SK-N-SH (cell line): ENCODE measurements at regions not wholly inside any gene's neighbourhood (a gene's known extent, or its start where the extent isn't known, plus 50 kb on each side); places are given as distances from the start of the nearest gene placed in this dataset.

Experiments used
- CTCF ChIA-PET: fragments of 300-600, 350-600 bp; formaldehyde crosslinking; extraction: SDS; loops from one replicate; lab custom pipeline; 2021; lab: Yijun Ruan, JAX
- POLR2A ChIA-PET: fragments of 350-600 bp; sonication (Branson Sonifier 250); formaldehyde crosslinking; extraction: SDS; loops from one replicate; lab custom pipeline; 2020; ENCODE audit warnings: antibody characterized with exemption, inconsistent platforms; lab: Yijun Ruan, JAX
- DNase-seq: peaks from one replicate; pipeline ENCODE4 v3.0.0; 2012
- H2AFZ ChIP-seq: fragments of 200-600 bp; sonication (generic); 2 replicates; pipeline ENCODE4 v1.8.1; 2016; ENCODE audit warnings: antibody characterized with exemption, mild to moderate bottlenecking, low read depth
- H3F3A ChIP-seq: fragments of 200-600 bp; sonication (generic); replicated peaks from 2 replicates; pipeline ENCODE3; 2016; ENCODE audit warnings: antibody characterized with exemption, mild to moderate bottlenecking; ENCODE audit not compliant: insufficient read depth
- H3K27ac ChIP-seq, 2 experiments: fragments of 200-500 bp in 1 of 2; fragments of 200-600 bp in 1 of 2; sonication (Bioruptor generic) in 1 of 2; sonication (generic), shearing (Covaris generic) in 1 of 2; 2 replicates each; pipeline versions ENCODE4 v1.5.1 to v1.6.1; 2014 to 2016; ENCODE audit warnings: low read depth in 2 of 2, inconsistent platforms in 1 of 2, low read length in 1 of 2, mild to moderate bottlenecking in 1 of 2, mixed read lengths in 1 of 2
- H3K27me3 ChIP-seq: fragments of 200-600 bp; sonication (generic), shearing (Covaris generic); 2 replicates; pipeline ENCODE4 v1.6.1; 2016; ENCODE audit warnings: mixed run types; ENCODE audit not compliant: insufficient read depth
- H3K36me3 ChIP-seq, 2 experiments: fragments of 200-500 bp in 1 of 2; fragments of 200-600 bp in 1 of 2; sonication (Bioruptor generic) in 1 of 2; sonication (generic) in 1 of 2; replicated peaks in 1 of 2; 2 replicates each; pipeline versions ENCODE3 to v1.5.1; 2014 to 2016; ENCODE audit warnings: low read length in 1 of 2, mild to moderate bottlenecking in 1 of 2; ENCODE audit not compliant: insufficient read depth in 2 of 2, control insufficient read depth in 1 of 2
- H3K4me1 ChIP-seq, 2 experiments: fragments of 200-500 bp in 1 of 2; fragments of 200-600 bp in 1 of 2; sonication (Bioruptor generic) in 1 of 2; sonication (generic), shearing (Covaris generic) in 1 of 2; 2 replicates each; pipeline versions ENCODE4 v1.5.1 to v1.6.1; 2014 to 2016; ENCODE audit warnings: low read depth in 1 of 2, low read length in 1 of 2, mixed run types in 1 of 2; ENCODE audit not compliant: insufficient read depth in 2 of 2, control insufficient read depth in 1 of 2
- H3K4me2 ChIP-seq: fragments of 200-600 bp; sonication (generic), shearing (Covaris generic); 2 replicates; pipeline ENCODE4 v1.6.1; 2017; ENCODE audit warnings: mixed run types
- H3K4me3 ChIP-seq, 2 experiments: fragments of 200-500 bp in 1 of 2; fragments of 200-600 bp in 1 of 2; sonication (Bioruptor generic) in 1 of 2; sonication (generic), shearing (Covaris generic) in 1 of 2; 2 replicates each; pipeline versions ENCODE4 v1.5.1 to v1.8.1; 2014 to 2016; ENCODE audit warnings: low read depth in 2 of 2, inconsistent platforms in 1 of 2, low read length in 1 of 2, mild to moderate bottlenecking in 1 of 2, mixed read lengths in 1 of 2, moderate library complexity in 1 of 2
- H3K79me2 ChIP-seq: fragments of 200-600 bp; sonication (generic); 2 replicates; pipeline ENCODE4 v1.8.1; 2017; ENCODE audit warnings: mild to moderate bottlenecking; ENCODE audit not compliant: insufficient read depth
- H3K9ac ChIP-seq: fragments of 200-600 bp; sonication (generic); 2 replicates; pipeline ENCODE4 v1.6.1; 2017; ENCODE audit warnings: mixed run types
- H3K9me2 ChIP-seq: fragments of 200-600 bp; sonication (generic); 2 replicates; pipeline ENCODE4 v1.6.1; 2017; ENCODE audit warnings: mixed run types
- H3K9me3 ChIP-seq: fragments of 200-600 bp; sonication (generic); 2 replicates; pipeline ENCODE4 v1.6.1; 2017; ENCODE audit warnings: mixed run types, mild to moderate bottlenecking, moderate library complexity
- H4K20me1 ChIP-seq: fragments of 200-600 bp; sonication (generic); 2 replicates; pipeline ENCODE4 v1.6.1; 2017; ENCODE audit warnings: mild to moderate bottlenecking, mixed run types; ENCODE audit not compliant: insufficient read depth
- CHD2 ChIP-seq: fragments of 150-350 bp; IDR thresholded peaks from 2 replicates; pipeline ENCODE4 v1.6.1; 2018; ENCODE audit warnings: low read length; ENCODE audit not compliant: partially characterized antibody
- EP300 ChIP-seq, 2 experiments: IDR thresholded peaks; 2 replicates each; pipeline versions ENCODE4 v1.4.0 to v1.6.1; 2012; ENCODE audit warnings: borderline replicate concordance in 1 of 2, low read depth in 1 of 2, low read length in 1 of 2
- FOXJ3 ChIP-seq: sonication (generic); formaldehyde crosslinking; IDR thresholded peaks from 2 replicates; pipeline ENCODE4 v1.5.1; 2020; ENCODE audit warnings: mild to moderate bottlenecking, missing genetic modification reagents
- GABPA ChIP-seq: IDR thresholded peaks from 2 replicates; pipeline ENCODE4 v1.4.0; 2012; ENCODE audit warnings: low read depth, mild to moderate bottlenecking
- GATA2 ChIP-seq: sonication (generic); formaldehyde crosslinking; IDR thresholded peaks from 2 replicates; pipeline ENCODE4 v1.5.0; 2020; ENCODE audit warnings: mild to moderate bottlenecking, missing genetic modification reagents
- JUND ChIP-seq: IDR thresholded peaks from 2 replicates; pipeline ENCODE4 v1.4.0; 2012
- MEF2A ChIP-seq: IDR thresholded peaks from 2 replicates; pipeline ENCODE4 v1.4.0; 2012; ENCODE audit warnings: low read depth, borderline replicate concordance
- MXI1 ChIP-seq: IDR thresholded peaks from 2 replicates; pipeline ENCODE4 v1.6.1; 2012; ENCODE audit warnings: mild to moderate bottlenecking, low read depth, low read length, improper control_type of control experiment
- POLR2AphosphoS5 ChIP-seq: IDR thresholded peaks from 2 replicates; pipeline ENCODE4 v1.6.1; 2012; ENCODE audit warnings: low read depth, low read length
- TAF1 ChIP-seq: IDR thresholded peaks from 2 replicates; pipeline ENCODE4 v1.6.1; 2012; ENCODE audit warnings: low read depth, mild to moderate bottlenecking, low read length, moderate library complexity, borderline replicate concordance
- WGBS: methylation state at CpG from one replicate; pipeline ENCODE4 v1.1.6; 2017; ENCODE audit warnings: low lambda C conversion rate; 5-methylcytosine and 5-hydroxymethylcytosine counted together
- TF ChIP-seq, protein P1 (sequence below): IDR thresholded peaks from 2 replicates; pipeline ENCODE4 v1.4.0; 2012; ENCODE audit warnings: low read depth, borderline replicate concordance
- TF ChIP-seq, protein P2 (sequence below): fragments of 200-600 bp; sonication (generic); IDR thresholded peaks from 2 replicates; pipeline ENCODE4 v1.6.1; 2017; ENCODE audit warnings: antibody characterized with exemption, mild to moderate bottlenecking, moderate library complexity
- TF ChIP-seq, protein P3 (sequence below): IDR thresholded peaks from 2 replicates; pipeline ENCODE4 v1.4.0; 2012; ENCODE audit warnings: low read depth, borderline replicate concordance
- TF ChIP-seq, protein P4 (sequence below): IDR thresholded peaks from 2 replicates; pipeline ENCODE4; 2012
- TF ChIP-seq, protein P5 (sequence below): fragments of 150-350 bp; IDR thresholded peaks from 2 replicates; pipeline ENCODE4 v1.6.1; 2017; ENCODE audit warnings: antibody characterized with exemption, low read length, low read depth, borderline replicate concordance

DNA sequence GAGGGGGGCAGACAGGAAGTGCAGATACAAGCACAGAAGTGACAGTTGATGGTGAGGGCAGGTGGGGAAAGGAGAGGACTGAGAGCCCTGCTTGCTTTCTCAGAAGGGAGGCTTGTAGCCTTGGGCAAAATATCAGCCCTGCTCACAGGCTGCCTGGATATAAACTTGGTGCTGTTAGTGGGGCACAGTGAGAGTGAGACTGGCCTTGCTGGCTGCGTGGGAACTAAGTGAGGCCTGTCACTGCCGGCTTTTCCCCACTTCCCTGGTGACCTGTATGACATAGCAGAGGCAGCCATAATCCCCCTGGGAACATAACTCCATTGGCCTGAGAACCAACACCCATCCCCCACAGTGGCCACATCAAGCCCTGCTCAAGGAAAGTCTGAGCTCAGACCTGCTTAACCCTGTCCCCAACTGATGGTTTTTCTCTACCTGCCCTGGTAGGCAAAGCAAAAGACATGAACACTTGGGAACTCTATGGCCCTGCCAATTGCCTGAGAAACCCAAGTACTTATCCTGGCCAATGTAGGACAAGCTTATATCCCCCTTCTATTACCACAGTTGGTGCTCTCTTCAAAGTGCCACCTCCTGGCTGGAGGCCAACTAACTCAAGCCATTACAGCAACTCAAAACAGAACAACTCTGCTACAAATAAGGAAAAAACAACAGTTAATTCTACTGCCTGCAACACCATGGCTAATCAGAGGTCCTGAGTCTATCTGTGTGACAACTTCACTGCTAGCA is 472.7 kb downstream of the PLPP3 start:
- Histone ChIP-seq H3K4me3 (no peak overlapping the region), H3K9ac (no peak overlapping the region), H3K4me2 (no peak overlapping the region), H2AFZ (no peak overlapping the region), H3K4me1 (no peaks in the 10 kb centered on the region; a peak in 1 of 4 replicates), H3K79me2 (no peaks in the 10 kb centered on the region), H3K27me3 (no peaks in the 10 kb centered on the region), H3K9me3 (peaks cover 2% of the 10 kb centered on the region), H3K36me3 (no peaks in the 10 kb centered on the region), H3K9me2 (no peaks in the 10 kb centered on the region), H3F3A (no peaks in the 10 kb centered on the region), H4K20me1 (no peaks in the 10 kb centered on the region), H3K27ac (no peak overlapping the region)
- ChIA-PET POLR2A (no interaction called here), CTCF (interaction anchor here (1.4 kb wide), 1 partner anchor 32 kb away, joined by 3 read pairs; no protein-coding TSS in a partner anchor)
- no peak for DNase-seq
- no peak for TF ChIP-seq FOXJ3
- TF ChIP-seq, protein P1, sequence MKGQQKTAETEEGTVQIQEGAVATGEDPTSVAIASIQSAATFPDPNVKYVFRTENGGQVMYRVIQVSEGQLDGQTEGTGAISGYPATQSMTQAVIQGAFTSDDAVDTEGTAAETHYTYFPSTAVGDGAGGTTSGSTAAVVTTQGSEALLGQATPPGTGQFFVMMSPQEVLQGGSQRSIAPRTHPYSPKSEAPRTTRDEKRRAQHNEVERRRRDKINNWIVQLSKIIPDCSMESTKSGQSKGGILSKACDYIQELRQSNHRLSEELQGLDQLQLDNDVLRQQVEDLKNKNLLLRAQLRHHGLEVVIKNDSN, result no peak
- no CpG with 5 or more reads among the region's 2 CpGs for WGBS

DNA sequence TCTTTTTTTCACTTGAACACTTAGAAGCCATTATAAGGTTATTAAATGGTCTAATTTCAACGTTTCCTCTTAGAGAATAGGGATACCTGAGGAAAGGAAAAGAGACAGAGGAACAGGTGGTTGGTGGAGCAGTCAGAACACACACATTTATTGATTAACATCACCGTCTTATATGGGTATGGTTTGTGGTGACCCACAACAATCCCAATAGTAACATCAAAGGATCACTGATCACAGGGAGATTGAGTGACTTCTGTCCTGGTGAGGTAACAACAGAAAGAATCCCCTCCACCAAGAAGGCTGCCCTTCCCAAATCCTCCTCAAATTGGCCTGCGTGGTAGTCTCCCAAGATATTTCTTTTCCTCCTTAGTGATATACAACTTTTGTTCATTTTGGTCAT is 474.0 kb downstream of the PLPP3 start:
- H3K4me3 ChIP-seq, result no peak overlapping the region
- no peaks in the 10 kb centered on the region; the same call in 1 of the 2 replicates for H3K9me3 ChIP-seq
- H3K9ac ChIP-seq, result no peak overlapping the region
- TF ChIP-seq GATA2 (no peak), POLR2AphosphoS5 (no peak), TAF1 (no peak), CHD2 (no peak), EP300 (IDR thresholded peaks at IDR 0.05; ENCODE audit: borderline replicate concordance in 1 of 2, low read depth in 1 of 2, low read length in 1 of 2) (no peak), JUND (no peak), GABPA (no peak), MXI1 (no peak), MEF2A (no peak)
- TF ChIP-seq, protein P2, sequence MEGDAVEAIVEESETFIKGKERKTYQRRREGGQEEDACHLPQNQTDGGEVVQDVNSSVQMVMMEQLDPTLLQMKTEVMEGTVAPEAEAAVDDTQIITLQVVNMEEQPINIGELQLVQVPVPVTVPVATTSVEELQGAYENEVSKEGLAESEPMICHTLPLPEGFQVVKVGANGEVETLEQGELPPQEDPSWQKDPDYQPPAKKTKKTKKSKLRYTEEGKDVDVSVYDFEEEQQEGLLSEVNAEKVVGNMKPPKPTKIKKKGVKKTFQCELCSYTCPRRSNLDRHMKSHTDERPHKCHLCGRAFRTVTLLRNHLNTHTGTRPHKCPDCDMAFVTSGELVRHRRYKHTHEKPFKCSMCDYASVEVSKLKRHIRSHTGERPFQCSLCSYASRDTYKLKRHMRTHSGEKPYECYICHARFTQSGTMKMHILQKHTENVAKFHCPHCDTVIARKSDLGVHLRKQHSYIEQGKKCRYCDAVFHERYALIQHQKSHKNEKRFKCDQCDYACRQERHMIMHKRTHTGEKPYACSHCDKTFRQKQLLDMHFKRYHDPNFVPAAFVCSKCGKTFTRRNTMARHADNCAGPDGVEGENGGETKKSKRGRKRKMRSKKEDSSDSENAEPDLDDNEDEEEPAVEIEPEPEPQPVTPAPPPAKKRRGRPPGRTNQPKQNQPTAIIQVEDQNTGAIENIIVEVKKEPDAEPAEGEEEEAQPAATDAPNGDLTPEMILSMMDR, result no peak
- TF ChIP-seq, protein P1, result no peak
- TF ChIP-seq, protein P3, sequence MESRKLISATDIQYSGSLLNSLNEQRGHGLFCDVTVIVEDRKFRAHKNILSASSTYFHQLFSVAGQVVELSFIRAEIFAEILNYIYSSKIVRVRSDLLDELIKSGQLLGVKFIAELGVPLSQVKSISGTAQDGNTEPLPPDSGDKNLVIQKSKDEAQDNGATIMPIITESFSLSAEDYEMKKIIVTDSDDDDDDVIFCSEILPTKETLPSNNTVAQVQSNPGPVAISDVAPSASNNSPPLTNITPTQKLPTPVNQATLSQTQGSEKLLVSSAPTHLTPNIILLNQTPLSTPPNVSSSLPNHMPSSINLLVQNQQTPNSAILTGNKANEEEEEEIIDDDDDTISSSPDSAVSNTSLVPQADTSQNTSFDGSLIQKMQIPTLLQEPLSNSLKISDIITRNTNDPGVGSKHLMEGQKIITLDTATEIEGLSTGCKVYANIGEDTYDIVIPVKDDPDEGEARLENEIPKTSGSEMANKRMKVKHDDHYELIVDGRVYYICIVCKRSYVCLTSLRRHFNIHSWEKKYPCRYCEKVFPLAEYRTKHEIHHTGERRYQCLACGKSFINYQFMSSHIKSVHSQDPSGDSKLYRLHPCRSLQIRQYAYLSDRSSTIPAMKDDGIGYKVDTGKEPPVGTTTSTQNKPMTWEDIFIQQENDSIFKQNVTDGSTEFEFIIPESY, result no peak
- TF ChIP-seq, protein P4, sequence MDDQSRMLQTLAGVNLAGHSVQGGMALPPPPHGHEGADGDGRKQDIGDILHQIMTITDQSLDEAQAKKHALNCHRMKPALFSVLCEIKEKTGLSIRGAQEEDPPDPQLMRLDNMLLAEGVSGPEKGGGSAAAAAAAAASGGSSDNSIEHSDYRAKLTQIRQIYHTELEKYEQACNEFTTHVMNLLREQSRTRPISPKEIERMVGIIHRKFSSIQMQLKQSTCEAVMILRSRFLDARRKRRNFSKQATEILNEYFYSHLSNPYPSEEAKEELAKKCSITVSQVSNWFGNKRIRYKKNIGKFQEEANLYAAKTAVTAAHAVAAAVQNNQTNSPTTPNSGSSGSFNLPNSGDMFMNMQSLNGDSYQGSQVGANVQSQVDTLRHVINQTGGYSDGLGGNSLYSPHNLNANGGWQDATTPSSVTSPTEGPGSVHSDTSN, result no peak
- TF ChIP-seq, protein P5, sequence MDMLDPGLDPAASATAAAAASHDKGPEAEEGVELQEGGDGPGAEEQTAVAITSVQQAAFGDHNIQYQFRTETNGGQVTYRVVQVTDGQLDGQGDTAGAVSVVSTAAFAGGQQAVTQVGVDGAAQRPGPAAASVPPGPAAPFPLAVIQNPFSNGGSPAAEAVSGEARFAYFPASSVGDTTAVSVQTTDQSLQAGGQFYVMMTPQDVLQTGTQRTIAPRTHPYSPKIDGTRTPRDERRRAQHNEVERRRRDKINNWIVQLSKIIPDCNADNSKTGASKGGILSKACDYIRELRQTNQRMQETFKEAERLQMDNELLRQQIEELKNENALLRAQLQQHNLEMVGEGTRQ, result no peak
- no peaks in the 10 kb centered on the region; a peak in 1 of 4 replicates for H3K4me1 ChIP-seq
- H3K27ac ChIP-seq, result no peak overlapping the region
- H3K27me3 ChIP-seq, result no peaks in the 10 kb centered on the region
- no peak for DNase-seq
- 51% methylated on average over 3 of the region's 3 CpGs for WGBS
- H3K9me2 ChIP-seq, result no peaks in the 10 kb centered on the region
- H3K4me2 ChIP-seq, result no peak overlapping the region
- ChIA-PET POLR2A (no interaction called here), CTCF (no interaction called here)
- no peaks in the 10 kb centered on the region for H3F3A ChIP-seq
- H3K36me3 ChIP-seq, result no peaks in the 10 kb centered on the region
- no peaks in the 10 kb centered on the region for H4K20me1 ChIP-seq
- no peaks in the 10 kb centered on the region for H3K79me2 ChIP-seq
- no peak overlapping the region for H2AFZ ChIP-seq
